GM23338 (cell line): ENCODE measurements at regions not wholly inside any gene's neighbourhood (a gene's known extent, or its start where the extent isn't known, plus 50 kb on each side); places are given as distances from the start of the nearest gene placed in this dataset.

ENCODE experiments used
- ATAC-seq: fragments of 200-7000 bp; cut with Tn5 transposase; 3 replicates; pipeline ENCODE4 v1.9.1; 2020
- DNase-seq: peaks from one replicate; pipeline ENCODE4 v3.0.0-alpha.2; 2015; ENCODE audit warnings: low spot score
- H2AFZ ChIP-seq: fragments of 200-600 bp; sonication (generic); 2 replicates; pipeline ENCODE4 v1.8.0; 2016; ENCODE audit warnings: antibody characterized with exemption, mild to moderate bottlenecking, moderate library complexity
- H3F3A ChIP-seq: fragments of 200-600 bp; sonication (generic); replicated peaks from 2 replicates; pipeline ENCODE4 v1.8.0; 2017; ENCODE audit warnings: antibody characterized with exemption, mixed run types, low read depth
- H3K27ac ChIP-seq: fragments of 200-600 bp; sonication (generic); 2 replicates; pipeline ENCODE4 v1.6.1; 2016; ENCODE audit warnings: low read depth
- H3K27me3 ChIP-seq: fragments of 200-600 bp; sonication (generic); 2 replicates; pipeline ENCODE4 v1.8.0; 2016; ENCODE audit warnings: mild to moderate bottlenecking, mixed run types, moderate library complexity; ENCODE audit not compliant: insufficient read depth
- H3K36me3 ChIP-seq: fragments of 200-600 bp; sonication (generic); 2 replicates; pipeline ENCODE4 v1.8.0; 2016; ENCODE audit warnings: mild to moderate bottlenecking; ENCODE audit not compliant: insufficient read depth
- H3K4me1 ChIP-seq: fragments of 200-600 bp; sonication (generic); 2 replicates; pipeline ENCODE4 v1.8.0; 2016; ENCODE audit warnings: mild to moderate bottlenecking, moderate library complexity; ENCODE audit not compliant: insufficient read depth
- H3K4me2 ChIP-seq: fragments of 200-600 bp; sonication (generic); 2 replicates; pipeline ENCODE4 v1.7.1; 2017; ENCODE audit warnings: mixed run types
- H3K4me3 ChIP-seq: fragments of 200-600 bp; sonication (generic); 2 replicates; pipeline ENCODE4 v1.6.1; 2016; ENCODE audit warnings: mixed run types
- H3K79me2 ChIP-seq: fragments of 200-600 bp; sonication (generic); replicated peaks from 2 replicates; pipeline ENCODE4 v1.8.0; 2017; ENCODE audit warnings: mild to moderate bottlenecking; ENCODE audit not compliant: insufficient read depth
- H3K9me2 ChIP-seq: fragments of 200-600 bp; sonication (generic); 2 replicates; pipeline ENCODE4 v1.8.0; 2017; ENCODE audit not compliant: insufficient read depth
- H4K20me1 ChIP-seq: fragments of 200-600 bp; sonication (generic); replicated peaks from 2 replicates; pipeline ENCODE4 v1.8.0; 2017; ENCODE audit warnings: mild to moderate bottlenecking; ENCODE audit not compliant: insufficient read depth
- H3K27ac Mint-ChIP-seq: 2 replicates; pipeline ENCODE4 v1.8.0; 2020; ENCODE audit warnings: inconsistent platforms, mild to moderate bottlenecking, moderate library complexity, mixed read lengths
- H3K27me3 Mint-ChIP-seq: 3 replicates; pipeline ENCODE4 v1.8.0; 2022; ENCODE audit warnings: low read depth, mild to moderate bottlenecking, moderate library complexity, mixed read lengths, inconsistent platforms; ENCODE audit not compliant: insufficient read depth, poor library complexity
- H3K36me3 Mint-ChIP-seq: 3 replicates; pipeline ENCODE4 v1.8.0; 2021; ENCODE audit warnings: low read depth, mild to moderate bottlenecking, inconsistent platforms, moderate library complexity, mixed read lengths
- H3K4me1 Mint-ChIP-seq: 3 replicates; pipeline ENCODE4 v1.8.0; 2020; ENCODE audit warnings: mild to moderate bottlenecking, inconsistent platforms, mixed read lengths
- H3K4me3 Mint-ChIP-seq: 3 replicates; pipeline ENCODE4 v1.8.0; 2021; ENCODE audit warnings: moderate library complexity, mild to moderate bottlenecking, inconsistent platforms, mixed read lengths
- H3K9me3 Mint-ChIP-seq: 3 replicates; pipeline ENCODE4 v1.8.0; 2020; ENCODE audit warnings: moderate library complexity, mild to moderate bottlenecking, inconsistent platforms, mixed read lengths
- CREB1 ChIP-seq: fragments of 250-450 bp; sonication (Bioruptor Pico); IDR thresholded peaks from 2 replicates; pipeline ENCODE4 v1.5.0; 2020; ENCODE audit warnings: low read depth, mild to moderate bottlenecking, moderate library complexity
- CTCF ChIP-seq, 2 experiments: fragments of 200-600 bp in 1 of 2; sonication (generic) in 1 of 2; conservative IDR thresholded peaks; 2 replicates each; pipeline versions ENCODE4 v1.5.1 to v1.6.1; 2016 to 2017; ENCODE audit warnings: antibody characterized with exemption in 2 of 2, low read depth in 2 of 2, mild to moderate bottlenecking in 2 of 2, moderate library complexity in 1 of 2
- ETS1 ChIP-seq: IDR thresholded peaks from 2 replicates; pipeline ENCODE4 v1.6.1; 2016; ENCODE audit warnings: antibody characterized with exemption
- EZH2phosphoT487 ChIP-seq: fragments of 200-600 bp; sonication (generic); IDR thresholded peaks from one replicate; pipeline ENCODE4 v1.8.1; 2018; ENCODE audit warnings: antibody characterized with exemption; ENCODE audit not compliant: unreplicated experiment
- POLR2AphosphoS5 ChIP-seq: IDR thresholded peaks from 2 replicates; pipeline ENCODE4 v1.6.1; 2016; ENCODE audit warnings: antibody characterized with exemption, low read depth
- REST ChIP-seq: IDR thresholded peaks from one replicate; pipeline ENCODE4 v1.6.1; 2018; ENCODE audit warnings: antibody characterized with exemption; ENCODE audit not compliant: unreplicated experiment
- ZNF114 ChIP-seq: fragments of 250-450 bp; sonication (Bioruptor Pico); IDR thresholded peaks from 2 replicates; pipeline ENCODE4 v1.5.0; 2020; ENCODE audit warnings: mild to moderate bottlenecking, moderate library complexity
- ZNF331 ChIP-seq: fragments of 250-450 bp; sonication (Bioruptor Pico); IDR thresholded peaks from 2 replicates; pipeline ENCODE4 v1.5.0; 2020; ENCODE audit warnings: low read depth, mild to moderate bottlenecking, moderate library complexity
- ZNF462 ChIP-seq: fragments of 250-450 bp; sonication (Bioruptor Pico); IDR thresholded peaks from 2 replicates; pipeline ENCODE4 v1.5.0; 2020; ENCODE audit warnings: mild to moderate bottlenecking, moderate library complexity

GRCh38 chr17:79433379-79433778 is 177.5 kb downstream of the RBFOX3 start:
- no peak for DNase-seq
- Mint-ChIP-seq H3K27me3 (peaks cover 9% of the 10 kb centered on the region), H3K36me3 (no peaks in the 10 kb centered on the region), H3K4me3 (no peak overlapping the region), H3K9me3 (peaks cover 4% of the 10 kb centered on the region; the same call in 2 of the 3 replicates), H3K4me1 (no peaks in the 10 kb centered on the region; the same call in 2 of the 3 replicates), H3K27ac (no peak overlapping the region)
- no peaks in the 10 kb centered on the region for H3K27me3 ChIP-seq
- no peaks in the 10 kb centered on the region for H3K9me2 ChIP-seq
- H3K79me2 ChIP-seq = no peaks in the 10 kb centered on the region
- no peak overlapping the region for H3K4me2 ChIP-seq
- TF ChIP-seq CREB1 (CRISPR knock-in tag) (no peak), EZH2phosphoT487 (no peak), ZNF331 (no peak), CTCF (conservative IDR thresholded peaks at IDR 0.05; ENCODE audit: low read depth in 2 of 2) (no peak)
- H4K20me1 ChIP-seq = no peaks in the 10 kb centered on the region
- no peak overlapping the region for H2AFZ ChIP-seq
- no peaks in the 10 kb centered on the region for H3K36me3 ChIP-seq
- no peak overlapping the region for H3K4me3 ChIP-seq
- ATAC-seq = no peak
- H3K4me1 ChIP-seq = no peaks in the 10 kb centered on the region
- H3F3A ChIP-seq = no peaks in the 10 kb centered on the region
- no peak overlapping the region for H3K27ac ChIP-seq

- H3K79me2 ChIP-seq = no peaks in the 10 kb centered on the region
- no peaks in the 10 kb centered on the region for H3K27me3 ChIP-seq
- no peaks in the 10 kb centered on the region for H3K36me3 ChIP-seq
- ATAC-seq (no peak), DNase-seq (no peak)
- no peaks in the 10 kb centered on the region for H3K4me1 ChIP-seq
- peaks cover 13% of the 10 kb centered on the region for H3K27me3 Mint-ChIP-seq
- no peaks in the 10 kb centered on the region for H3K9me2 ChIP-seq
- H3K4me1 Mint-ChIP-seq = no peaks in the 10 kb centered on the region
- no peak overlapping the region for H3K27ac Mint-ChIP-seq
- H3K4me2 ChIP-seq = no peak overlapping the region
- H3K4me3 ChIP-seq = no peak overlapping the region
- H2AFZ ChIP-seq = no peak overlapping the region
- no peaks in the 10 kb centered on the region for H4K20me1 ChIP-seq
- H3K36me3 Mint-ChIP-seq = no peaks in the 10 kb centered on the region
- H3K9me3 Mint-ChIP-seq = peaks cover 4% of the 10 kb centered on the region; the same call in 2 of the 3 replicates
- H3F3A ChIP-seq = no peaks in the 10 kb centered on the region
- H3K27ac ChIP-seq = no peak overlapping the region
- H3K4me3 Mint-ChIP-seq = no peak overlapping the region
- TF ChIP-seq POLR2AphosphoS5 = no peak
- no peak for TF ChIP-seq ZNF114
- no peak for TF ChIP-seq ZNF462 (CRISPR knock-in tag)
- TF ChIP-seq ETS1 = no peak
- TF ChIP-seq REST = no peak
Observed at GRCh38 chr17:79431175-79431574, 179.7 kb downstream of the RBFOX3 start.
